C4-2B (cell line): ENCODE measurements at regions not wholly inside any gene's neighbourhood (a gene's known extent, or its start where the extent isn't known, plus 50 kb on each side); places are given as distances from the start of the nearest gene placed in this dataset.
A peak's percentile ranks its signal among the peaks of the same experiment; 100 is the strongest.
"Not testable (repeated sequence)": the region's sequence is repeated elsewhere in the genome, so short reads cannot be mapped to it uniquely, and the experiment has no call there.

ENCODE experiments used
- H3K27ac ChIP-seq: fragments of 450-650 bp; 2 replicates; pipeline ENCODE4 v1.5.1; 2017
- ZFX ChIP-seq: fragments of 450-650 bp; IDR thresholded peaks from 2 replicates; pipeline ENCODE4 v1.6.1; 2017
- TF ChIP-seq, protein P1 (sequence below): fragments of 450-650 bp; conservative IDR thresholded peaks from 2 replicates; pipeline ENCODE4 v1.5.1; 2017; ENCODE audit warnings: mild to moderate bottlenecking

DNA sequence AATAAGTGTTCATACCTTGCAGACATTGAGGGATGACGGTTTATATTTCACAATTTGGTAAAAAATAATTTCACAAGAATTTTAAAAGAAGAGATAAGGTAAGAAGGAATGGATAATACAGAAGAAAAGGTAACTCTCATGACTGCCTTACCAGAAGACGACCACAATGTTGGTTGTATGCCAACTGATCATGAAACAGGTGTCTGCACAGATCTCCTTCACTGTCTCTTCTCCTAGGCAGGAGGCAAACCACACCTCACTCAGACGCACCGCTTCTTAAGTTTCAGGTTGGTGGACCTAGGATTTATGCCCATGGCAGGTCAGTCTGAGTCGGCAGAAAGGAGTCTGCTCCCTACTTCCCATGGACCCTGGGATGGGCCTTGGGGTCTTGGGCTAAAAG lies 177.2 kb downstream of the VSIG4 start:
- TF ChIP-seq, protein P1, sequence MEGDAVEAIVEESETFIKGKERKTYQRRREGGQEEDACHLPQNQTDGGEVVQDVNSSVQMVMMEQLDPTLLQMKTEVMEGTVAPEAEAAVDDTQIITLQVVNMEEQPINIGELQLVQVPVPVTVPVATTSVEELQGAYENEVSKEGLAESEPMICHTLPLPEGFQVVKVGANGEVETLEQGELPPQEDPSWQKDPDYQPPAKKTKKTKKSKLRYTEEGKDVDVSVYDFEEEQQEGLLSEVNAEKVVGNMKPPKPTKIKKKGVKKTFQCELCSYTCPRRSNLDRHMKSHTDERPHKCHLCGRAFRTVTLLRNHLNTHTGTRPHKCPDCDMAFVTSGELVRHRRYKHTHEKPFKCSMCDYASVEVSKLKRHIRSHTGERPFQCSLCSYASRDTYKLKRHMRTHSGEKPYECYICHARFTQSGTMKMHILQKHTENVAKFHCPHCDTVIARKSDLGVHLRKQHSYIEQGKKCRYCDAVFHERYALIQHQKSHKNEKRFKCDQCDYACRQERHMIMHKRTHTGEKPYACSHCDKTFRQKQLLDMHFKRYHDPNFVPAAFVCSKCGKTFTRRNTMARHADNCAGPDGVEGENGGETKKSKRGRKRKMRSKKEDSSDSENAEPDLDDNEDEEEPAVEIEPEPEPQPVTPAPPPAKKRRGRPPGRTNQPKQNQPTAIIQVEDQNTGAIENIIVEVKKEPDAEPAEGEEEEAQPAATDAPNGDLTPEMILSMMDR = no peak
- no peak for TF ChIP-seq ZFX
- no peak overlapping the region for H3K27ac ChIP-seq

DNA sequence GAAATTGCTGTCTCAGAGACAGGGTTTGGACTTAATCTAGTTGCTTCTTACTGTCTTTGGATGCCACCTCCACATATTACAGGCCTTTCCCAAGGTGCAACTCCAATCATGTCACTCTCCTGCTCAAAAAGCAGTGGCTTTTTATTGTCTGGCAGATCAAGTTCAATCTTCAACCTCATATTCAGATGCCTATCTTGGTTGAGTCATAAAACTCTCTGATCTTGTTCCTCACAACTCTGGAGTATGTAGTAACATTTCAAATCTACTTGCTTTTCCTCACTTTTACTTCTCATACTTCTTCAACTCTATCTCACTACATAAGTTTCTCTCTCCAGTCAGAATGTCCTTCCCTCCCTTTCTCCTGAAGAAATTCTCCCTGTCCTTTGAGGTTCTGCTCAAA lies 180.6 kb downstream of the VSIG4 start:
- TF ChIP-seq ZFX = no peak
- TF ChIP-seq, protein P1 = no peak
- H3K27ac ChIP-seq = no peak overlapping the region

DNA sequence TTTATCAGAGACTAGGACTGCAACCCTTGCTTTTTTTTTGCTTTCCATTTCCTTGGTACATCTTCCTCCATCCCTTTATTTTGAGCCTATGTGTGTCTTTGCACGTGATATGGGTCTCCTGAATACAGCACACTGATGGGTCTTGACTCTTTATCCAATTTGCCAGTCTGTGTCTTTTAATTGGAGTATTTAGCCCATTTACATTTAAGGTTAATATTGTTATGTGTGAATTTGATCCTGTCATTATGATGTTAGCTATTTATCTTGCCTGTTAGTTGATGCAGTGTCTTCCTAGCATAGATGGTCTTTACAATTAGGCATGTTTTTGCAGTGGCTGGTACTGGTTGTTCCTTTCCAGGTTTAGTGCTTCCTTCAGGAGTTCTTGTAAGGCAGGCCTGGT lies 185.4 kb downstream of the VSIG4 start:
- not testable (repeated sequence) for H3K27ac ChIP-seq

DNA sequence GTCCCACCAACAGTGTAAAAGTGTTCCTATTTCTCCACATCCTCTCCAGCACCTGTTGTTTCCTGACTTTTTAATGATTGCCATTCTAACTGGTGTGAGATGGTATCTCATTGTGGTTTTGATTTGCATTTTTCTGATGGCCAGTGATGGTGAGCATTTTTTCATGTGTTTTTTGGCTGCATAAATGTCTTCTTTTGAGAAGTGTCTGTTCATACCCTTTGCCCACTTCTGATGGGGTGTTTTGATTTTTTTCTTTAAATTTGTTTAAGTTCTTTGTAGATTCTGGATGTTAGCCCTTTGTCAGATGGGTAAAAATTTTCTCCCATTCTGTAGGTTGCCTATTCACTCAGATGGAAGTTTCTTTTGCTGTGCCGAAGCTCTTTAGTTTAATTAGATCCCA lies 183.9 kb downstream of the MSN start:
- H3K27ac ChIP-seq = not testable (repeated sequence)

DNA sequence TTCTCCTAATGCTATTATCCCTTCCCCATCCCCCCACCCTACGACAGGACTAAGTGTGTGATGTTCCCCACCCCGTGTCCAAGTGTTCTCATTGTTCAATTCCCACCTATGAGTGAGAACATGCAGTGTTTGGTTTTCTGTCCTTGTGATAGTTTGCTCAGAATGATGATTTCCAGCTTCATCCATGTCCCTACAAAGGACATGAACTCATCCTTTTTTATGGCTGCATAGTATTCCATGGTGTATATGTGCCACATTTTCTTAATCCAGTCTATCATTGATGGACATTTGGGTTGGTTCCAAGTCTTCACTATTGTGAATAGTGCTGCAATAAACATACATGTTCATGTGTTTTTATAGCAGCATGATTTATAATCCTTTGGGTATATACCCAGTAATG lies 183.4 kb downstream of the MSN start:
- H3K27ac ChIP-seq = not testable (repeated sequence)

DNA sequence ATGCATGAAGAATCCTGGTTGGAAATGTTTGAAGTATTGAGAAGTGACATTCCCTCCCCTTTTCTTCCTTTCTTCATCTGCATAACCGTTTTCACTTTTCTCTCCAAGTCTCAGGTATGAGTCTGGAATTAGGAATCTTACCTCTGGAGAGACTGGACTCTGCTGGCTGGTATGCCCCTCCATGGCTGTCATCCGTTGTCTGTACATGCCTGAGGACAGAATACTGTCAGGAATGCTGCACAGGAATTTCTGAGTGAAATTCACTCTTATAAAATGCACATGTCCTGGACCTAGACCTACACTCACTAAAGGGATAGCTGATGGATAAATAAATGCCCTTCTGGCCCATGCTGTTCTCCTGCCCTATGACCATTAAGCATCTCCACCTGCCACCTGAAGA lies 179.5 kb downstream of the MSN start:
- no peak for TF ChIP-seq ZFX
- TF ChIP-seq, protein P1 = no peak
- no peak overlapping the region for H3K27ac ChIP-seq

DNA sequence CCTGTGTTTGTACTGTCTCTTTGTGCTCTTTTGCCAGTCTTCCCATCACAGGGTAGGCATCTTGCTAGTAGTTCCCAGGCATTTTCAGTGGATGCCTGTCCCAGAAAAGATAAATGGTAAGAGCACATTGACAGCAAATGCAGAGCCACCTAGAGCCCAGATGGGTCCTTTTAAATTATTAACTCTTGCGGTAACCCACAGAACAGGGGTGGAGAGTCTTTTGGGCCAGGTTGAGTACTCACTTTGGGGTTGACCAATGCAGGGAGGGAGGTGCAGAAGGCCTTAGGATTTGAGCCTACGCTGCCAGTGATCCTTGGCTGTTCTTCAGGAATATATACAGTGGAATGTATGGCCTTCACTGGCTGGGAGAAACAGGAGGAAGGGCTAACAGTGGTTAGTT lies 173.8 kb downstream of the MSN start:
- TF ChIP-seq, protein P1 = no peak
- no peak for TF ChIP-seq ZFX

DNA sequence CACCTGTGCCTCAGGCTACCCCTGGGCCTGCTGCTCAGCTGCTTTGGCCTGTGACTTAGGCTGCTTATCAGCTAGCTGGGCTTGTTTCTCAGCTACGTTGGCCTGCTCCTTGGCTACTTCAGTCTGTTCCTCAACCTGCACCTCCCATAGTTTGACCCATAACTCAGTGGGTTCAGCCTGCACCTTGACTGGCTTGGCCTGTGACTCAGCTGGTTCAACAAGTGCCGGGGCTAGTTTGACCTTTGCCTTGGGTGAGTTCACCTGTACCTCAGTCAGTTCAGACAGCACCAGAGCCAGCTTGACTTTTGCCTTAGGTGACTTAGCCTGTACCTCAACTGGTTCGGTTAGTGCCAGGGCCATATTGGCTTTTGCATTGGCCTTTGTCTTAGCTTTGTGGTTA lies 171.2 kb downstream of the MSN start:
- TF ChIP-seq ZFX = no peak
- TF ChIP-seq, protein P1 = no peak
- H3K27ac ChIP-seq = peak overlapping the region; percentile 48

More for the DNA sequence above, 173.8 kb downstream of the MSN start:
- no peak overlapping the region for H3K27ac ChIP-seq

DNA sequence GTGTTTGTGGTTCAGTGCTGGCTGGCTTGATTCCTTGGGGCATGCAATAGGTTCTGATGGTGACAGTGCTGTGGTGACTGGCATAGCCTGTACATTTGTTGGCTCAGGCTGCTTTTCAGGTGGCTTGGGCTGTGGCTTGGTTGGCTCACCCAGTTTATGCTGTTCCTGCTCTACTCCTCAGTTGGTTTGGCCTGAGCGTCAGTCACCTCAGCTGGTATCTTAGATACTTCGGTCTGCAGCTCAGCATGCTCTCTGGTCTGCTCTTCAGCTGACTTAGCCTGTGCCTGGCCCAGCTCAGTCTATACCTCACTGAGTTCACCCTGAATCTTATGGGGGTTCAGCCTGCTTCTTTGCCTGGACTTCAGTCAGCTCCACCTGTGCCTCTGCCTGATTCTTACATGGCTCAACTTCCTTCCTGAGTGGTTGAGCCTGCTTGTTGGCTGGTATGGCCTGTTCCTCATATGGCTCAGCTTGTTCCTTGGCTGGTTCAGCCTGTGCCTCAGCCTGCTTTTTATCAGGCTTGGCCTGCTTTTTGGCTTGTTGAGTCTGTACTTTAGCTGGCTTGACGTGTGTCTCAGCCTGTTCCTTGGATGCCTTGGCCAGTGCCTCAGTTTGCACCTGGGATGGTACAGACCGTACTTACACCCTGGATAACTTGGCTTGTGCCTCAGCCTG lies 170.6 kb downstream of the MSN start:
- TF ChIP-seq ZFX = no peak
- TF ChIP-seq, protein P1 = no peak
- peak overlapping the region; percentile 48 for H3K27ac ChIP-seq
